Breast epithelium (tissue), 4 donors: ENCODE measurements at regions not wholly inside any gene's neighbourhood (a gene's known extent, or its start where the extent isn't known, plus 50 kb on each side); places are given as distances from the start of the nearest gene placed in this dataset.

Experiments
- DNase-seq, 2 donors: peaks; one replicate each; pipeline ENCODE4 v3.0.0-alpha.2; 2019; ENCODE audit warnings: low spot score in 2 of 2
- H3K27ac ChIP-seq, 2 donors: fragments of 200-600 bp; sonication (generic) in 1 of 2; one replicate each; pipeline ENCODE4 v1.5.1; 2016 to 2019; ENCODE audit warnings: mild to moderate bottlenecking in 1 of 2
- H3K27me3 ChIP-seq, 2 donors: fragments of 200-600 bp; sonication (generic) in 1 of 2; one replicate each; pipeline versions ENCODE4 v1.5.1 to v1.6.0; 2017 to 2019; ENCODE audit warnings: control low read depth in 1 of 2, mild to moderate bottlenecking in 1 of 2
- H3K36me3 ChIP-seq: fragments of 200-600 bp; one replicate; pipeline ENCODE4 v1.5.1; 2019
- H3K4me1 ChIP-seq, 2 donors: fragments of 200-600 bp; sonication (generic); one replicate each; pipeline ENCODE4 v1.5.1; 2016 to 2019; ENCODE audit warnings: control low read depth in 1 of 2
- H3K4me3 ChIP-seq, 3 donors: fragments of 200-600 bp; sonication (generic); 1 replicate in 2 of 3; 2 replicates in 1 of 3; pipeline ENCODE4 v1.5.1; 2016 to 2019; ENCODE audit warnings: mild to moderate bottlenecking in 3 of 3, moderate library complexity in 2 of 3
- H3K9me3 ChIP-seq, 2 donors: fragments of 200-600 bp; sonication (generic) in 1 of 2; one replicate each; pipeline ENCODE4 v1.5.1; 2016 to 2019; ENCODE audit warnings: control low read depth in 1 of 2
- CTCF ChIP-seq, 3 donors: fragments of 450-650 bp; IDR thresholded peaks; one replicate each; pipeline ENCODE4 v1.5.1; 2016 to 2017; ENCODE audit warnings: antibody characterized with exemption in 3 of 3, mild to moderate bottlenecking in 3 of 3, moderate library complexity in 3 of 3
- POLR2A ChIP-seq: fragments of 450-650 bp; IDR thresholded peaks from one replicate; pipeline ENCODE4 v1.6.1; 2016; ENCODE audit warnings: antibody characterized with exemption, mild to moderate bottlenecking, moderate library complexity
- POLR2AphosphoS5 ChIP-seq, 3 donors: sonication (generic); formaldehyde crosslinking; IDR thresholded peaks; one replicate each; pipeline ENCODE4 v1.6.1; 2017; ENCODE audit warnings: antibody characterized with exemption in 3 of 3
- intact Hi-C: fragments of 100-400 bp; cut with DNase I; formaldehyde crosslinking; loops from one replicate; pipeline ENCODE4 v1.15.1; 2023; ENCODE audit warnings: low total_unique reads

DNA sequence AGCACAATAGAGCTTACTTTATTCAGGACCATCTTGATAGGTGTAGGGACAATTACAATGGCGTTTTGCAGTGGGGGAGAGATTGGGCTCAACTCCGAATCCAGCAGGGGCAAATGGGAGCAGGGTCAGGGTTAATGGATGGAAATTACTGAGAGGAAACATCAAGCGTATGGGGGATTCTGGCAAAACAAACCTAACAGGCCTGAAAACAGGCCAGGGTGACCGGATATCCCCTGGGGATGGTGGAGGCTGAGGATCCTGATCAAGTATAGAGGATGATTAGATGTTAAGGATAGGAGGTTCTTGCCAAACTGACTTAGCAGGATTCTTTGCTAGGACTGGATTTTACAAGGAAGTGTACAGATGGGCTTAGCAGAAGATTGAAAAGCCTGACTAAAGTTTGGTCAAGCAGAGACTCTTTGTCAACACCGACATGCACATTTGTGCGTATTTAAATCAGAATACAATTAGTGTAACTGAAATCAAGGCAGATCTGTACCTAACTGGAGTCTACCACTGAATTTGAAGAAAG lies 54.5 kb upstream of the GPR45 start:
- H3K9me3 ChIP-seq: no peaks in the 10 kb centered on the region
- no peaks in the 10 kb centered on the region for H3K4me1 ChIP-seq
- intact Hi-C loops: loop anchor here (5.0 kb wide), 1 partner anchor 775 kb away; no protein-coding TSS in a partner anchor
- no peaks in the 10 kb centered on the region for H3K27me3 ChIP-seq
- TF ChIP-seq CTCF (IDR thresholded peaks at IDR 0.05) (no peak), POLR2AphosphoS5 (IDR thresholded peaks at IDR 0.05) (no peak), POLR2A (no peak)
- no peak overlapping the region for H3K27ac ChIP-seq
- H3K36me3 ChIP-seq: no peaks in the 10 kb centered on the region
- H3K4me3 ChIP-seq: no peak overlapping the region
- no peak for DNase-seq

- Histone ChIP-seq H3K27me3 (no peaks in the 10 kb centered on the region), H3K9me3 (no peaks in the 10 kb centered on the region), H3K4me3 (no peak overlapping the region), H3K36me3 (no peaks in the 10 kb centered on the region), H3K27ac (no peak overlapping the region), H3K4me1 (no peaks in the 10 kb centered on the region)
- intact Hi-C loops: loop anchor here (5.0 kb wide), 1 partner anchor 775 kb away; no protein-coding TSS in a partner anchor
- no peak for TF ChIP-seq POLR2A
- TF ChIP-seq CTCF (IDR thresholded peaks at IDR 0.05): no peak
- TF ChIP-seq POLR2AphosphoS5 (IDR thresholded peaks at IDR 0.05): no peak
- no peak for DNase-seq
Measured at GRCh38 chr2:105187531-105187930, 54.0 kb upstream of the GPR45 start.

- TF ChIP-seq POLR2AphosphoS5 (IDR thresholded peaks at IDR 0.05): no peak
- no peak for TF ChIP-seq POLR2A
- no peak for TF ChIP-seq CTCF (IDR thresholded peaks at IDR 0.05)
- no peak for DNase-seq
- Histone ChIP-seq H3K27me3 (no peaks in the 10 kb centered on the region), H3K4me3 (no peak overlapping the region), H3K36me3 (no peaks in the 10 kb centered on the region), H3K4me1 (no peaks in the 10 kb centered on the region), H3K9me3 (no peaks in the 10 kb centered on the region), H3K27ac (no peak overlapping the region)
- intact Hi-C loops: loop anchor here (5.0 kb wide), 1 partner anchor 774 kb away; no protein-coding TSS in a partner anchor
Measured at GRCh38 chr2:105188343-105188742, 53.2 kb upstream of the GPR45 start.
